SK-N-DZ (cell line): ENCODE measurements at regions not wholly inside any gene's neighbourhood (a gene's known extent, or its start where the extent isn't known, plus 50 kb on each side); places are given as distances from the start of the nearest gene placed in this dataset.
"Not testable (repeated sequence)": the region's sequence is repeated elsewhere in the genome, so short reads cannot be mapped to it uniquely, and the experiment has no call there.

Experiments used
- DNase-seq: peaks from one replicate; pipeline ENCODE4 v3.0.0-alpha.2; 2015; ENCODE audit warnings: low spot score

- DNase-seq, result no peak
Observed at GRCh38 chr13:87736849-87737385, 65.7 kb downstream of the SLITRK5 start.

- no peak for DNase-seq
Observed at GRCh38 chr13:87754097-87754496, 82.9 kb downstream of the SLITRK5 start.

- DNase-seq, result no peak
Observed at GRCh38 chr13:87769445-87769844, 98.3 kb downstream of the SLITRK5 start.

DNA sequence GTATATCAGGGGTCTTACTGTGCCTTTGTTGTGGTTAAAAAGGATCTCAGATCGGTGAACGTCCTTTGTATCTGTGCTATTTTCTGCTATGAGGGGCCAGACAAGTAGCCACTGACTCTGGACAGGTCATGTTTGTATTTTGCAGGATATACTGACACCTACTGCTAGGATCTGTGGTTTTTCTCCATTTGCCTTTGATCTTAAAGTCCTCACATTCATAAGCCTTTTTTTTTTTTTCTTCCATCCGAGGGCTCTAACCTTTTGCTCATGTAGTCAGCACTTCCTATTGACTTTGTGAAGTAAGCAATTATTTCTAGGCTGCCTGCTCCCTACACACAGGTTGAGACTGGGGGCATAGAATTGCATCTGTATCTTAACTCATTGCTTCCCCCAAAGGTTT, 106.2 kb downstream of the SLITRK5 start:
- peak; percentile 7 for DNase-seq

DNA sequence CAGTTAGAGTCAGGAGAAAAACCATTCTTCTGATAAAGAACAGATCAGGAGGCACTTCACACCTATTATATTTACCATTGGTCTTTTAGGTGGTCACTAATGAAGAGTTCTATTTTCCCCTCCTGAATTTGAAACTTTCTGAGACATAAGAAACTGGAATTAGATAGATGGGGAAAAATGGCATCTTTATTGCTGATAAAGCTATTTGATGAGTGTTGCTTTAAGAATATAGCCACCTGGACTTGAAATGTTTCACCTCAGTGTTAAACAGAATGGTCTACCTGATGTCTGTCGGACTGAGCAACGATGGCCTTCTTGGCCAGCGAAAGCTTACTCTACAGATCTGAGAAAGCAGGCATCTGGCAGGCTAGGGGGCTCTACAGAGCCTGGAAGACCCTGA, 107.0 kb downstream of the SLITRK5 start:
- no peak for DNase-seq

- DNase-seq, result no peak
Observed at GRCh38 chr13:87779426-87779825, 108.3 kb downstream of the SLITRK5 start.

DNA sequence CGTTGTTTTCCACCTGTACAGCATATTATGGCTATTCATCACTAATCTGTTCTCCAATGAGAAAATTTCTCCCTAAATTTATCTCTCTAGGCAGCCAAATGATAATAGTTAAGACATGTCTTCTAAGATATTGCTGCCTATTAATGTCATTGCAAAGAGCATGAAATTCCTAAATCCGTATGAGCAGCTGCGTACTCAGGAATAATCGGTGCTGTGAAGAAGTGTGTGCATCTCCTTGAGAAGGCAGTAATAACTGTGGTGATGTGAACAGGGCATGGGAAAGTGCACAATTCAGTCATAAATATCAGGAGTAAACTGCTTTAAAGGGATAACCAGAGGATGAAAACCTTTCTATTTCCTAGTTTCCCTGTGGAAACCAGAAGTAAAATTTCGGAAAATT, 112.2 kb downstream of the SLITRK5 start:
- no peak for DNase-seq

DNA sequence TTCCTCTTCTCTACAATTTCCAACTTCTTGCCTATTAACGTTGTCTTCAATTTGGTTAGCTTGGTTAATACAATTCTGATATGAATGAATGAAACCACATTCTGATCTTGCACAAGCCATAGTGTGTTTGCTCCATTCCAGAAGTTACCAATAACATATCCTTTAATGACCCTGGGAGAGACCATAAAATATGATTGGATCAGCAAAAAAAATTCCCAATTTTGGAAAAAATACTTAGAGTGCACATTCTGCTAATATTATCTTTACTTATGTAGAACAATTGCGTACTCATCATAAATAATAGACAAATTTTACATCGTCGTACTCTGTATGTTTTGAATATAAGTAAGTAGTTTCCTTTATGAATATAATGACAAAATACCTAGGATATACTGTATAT, 117.2 kb downstream of the SLITRK5 start:
- DNase-seq, result no peak

DNA sequence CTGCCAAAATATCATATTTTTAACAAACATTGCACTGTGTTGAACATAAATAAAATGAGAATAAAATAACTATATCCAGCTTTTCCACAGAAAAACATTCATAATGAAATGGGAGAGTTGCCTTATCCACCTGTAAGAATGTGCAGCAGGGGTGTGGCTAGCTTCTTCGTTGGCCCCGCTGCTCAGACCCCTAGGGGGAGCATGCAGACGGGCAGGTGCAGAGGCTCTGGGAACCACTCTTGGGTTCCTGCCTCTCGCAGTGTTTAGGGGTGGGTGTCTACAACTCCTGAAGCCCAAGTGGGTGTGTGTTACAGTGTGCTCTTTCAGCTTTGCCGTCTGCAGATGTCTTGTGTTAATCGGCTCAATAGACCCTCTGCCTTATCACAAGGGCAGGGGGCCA, 121.7 kb downstream of the SLITRK5 start:
- DNase-seq, result no peak

DNA sequence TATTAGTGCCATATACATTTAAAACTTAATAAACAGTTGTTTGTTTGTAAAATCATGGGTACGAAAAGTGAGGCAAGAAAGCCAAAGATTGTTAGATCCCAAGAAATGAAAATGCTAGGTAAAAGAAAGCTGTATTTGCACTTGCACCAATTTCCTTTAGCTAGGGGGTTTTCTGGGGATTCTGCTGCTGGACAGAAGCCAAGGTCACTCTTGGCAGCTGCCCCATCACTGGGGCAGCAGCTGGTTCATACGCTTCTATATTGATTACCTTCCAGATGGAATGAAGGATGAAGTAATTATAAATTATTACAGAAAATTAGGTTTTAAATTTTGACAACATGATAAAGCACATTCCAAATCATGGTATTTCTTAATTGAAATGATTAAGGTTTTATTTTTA, 127.4 kb downstream of the SLITRK5 start:
- peak; percentile 23 for DNase-seq

DNA sequence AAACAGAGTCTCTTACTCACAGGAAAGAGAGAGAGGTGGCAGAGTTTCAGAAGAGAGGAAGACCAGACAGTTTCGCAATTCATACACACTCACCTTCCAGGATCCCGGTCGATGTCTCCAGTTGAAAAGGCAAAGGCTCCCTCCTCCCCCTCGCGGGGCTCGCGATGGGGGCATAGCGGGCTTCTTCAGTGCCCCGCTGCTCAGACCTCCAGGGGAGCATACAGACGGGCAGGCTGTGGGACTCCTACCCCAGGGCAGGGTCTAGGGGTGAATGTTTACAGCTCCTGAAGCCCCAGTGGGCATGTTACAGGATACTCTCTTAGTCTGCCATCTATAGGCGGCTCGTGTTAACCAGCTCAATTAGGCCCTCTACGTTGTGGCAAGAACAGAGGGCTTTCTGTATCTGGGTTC, 139.2 kb downstream of the SLITRK5 start:
- peak; percentile 18 for DNase-seq

GRCh38 chr13:87810920-87811344, 139.8 kb downstream of the SLITRK5 start:
- peak; percentile 8 for DNase-seq

DNA sequence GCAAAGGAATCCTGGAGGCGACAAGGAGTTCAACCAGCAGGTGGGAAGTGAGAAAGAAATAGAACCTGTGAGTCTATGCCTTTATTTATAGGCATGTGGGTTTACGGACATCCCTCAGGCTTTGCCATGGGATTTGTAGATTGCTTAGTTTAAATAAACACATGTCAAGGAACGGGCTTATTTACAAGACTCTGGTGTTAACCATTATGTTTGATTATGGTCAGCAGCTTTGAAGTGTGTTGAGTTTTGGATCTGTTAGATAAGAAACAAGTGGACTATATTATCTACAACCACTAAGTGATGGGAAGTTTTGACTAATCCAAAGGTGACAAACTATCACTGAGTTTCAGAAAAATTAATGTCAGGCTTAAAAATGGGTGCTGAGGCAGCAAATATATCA, 143.2 kb downstream of the SLITRK5 start:
- no peak for DNase-seq

DNA sequence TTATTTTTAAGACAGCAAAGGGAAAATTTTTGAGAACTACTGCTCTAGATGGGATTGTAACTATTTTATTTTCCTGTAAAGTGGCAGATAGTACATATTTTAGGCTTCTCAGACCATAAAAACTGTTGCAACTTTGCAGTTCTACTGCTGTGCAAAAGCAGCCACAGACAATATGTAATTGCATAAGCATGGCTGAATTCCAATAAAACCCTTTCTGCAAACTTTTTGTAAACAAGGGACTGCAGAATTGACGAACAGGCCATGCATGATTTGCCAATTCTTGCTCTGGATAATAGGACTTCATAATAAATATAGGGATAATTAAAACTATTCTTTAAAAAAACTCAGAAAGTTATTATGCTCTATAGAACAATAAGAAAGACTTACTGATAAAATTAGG, 149.1 kb downstream of the SLITRK5 start:
- no peak for DNase-seq

DNA sequence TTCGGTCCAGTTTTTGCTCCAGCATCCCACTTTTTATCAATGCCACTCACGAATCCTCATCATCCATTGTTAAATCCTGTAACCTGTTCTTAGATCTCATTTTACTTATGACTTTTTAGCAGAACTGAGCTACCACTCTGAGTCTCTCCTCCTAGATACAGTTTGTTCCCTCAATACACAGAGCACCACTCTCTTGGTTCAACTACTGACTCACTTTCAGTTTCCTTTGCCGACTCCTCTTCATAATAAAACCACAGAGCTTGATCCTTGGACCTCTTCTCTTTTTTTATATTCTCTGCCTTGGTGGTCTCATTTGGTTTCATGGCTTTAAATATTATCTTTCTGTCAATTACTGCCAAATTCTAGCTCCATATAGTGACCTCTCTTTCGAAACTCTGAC, 150.3 kb downstream of the SLITRK5 start:
- no peak for DNase-seq

GRCh38 chr13:87826301-87826700, 155.1 kb downstream of the SLITRK5 start:
- DNase-seq, result not testable (repeated sequence)

DNA sequence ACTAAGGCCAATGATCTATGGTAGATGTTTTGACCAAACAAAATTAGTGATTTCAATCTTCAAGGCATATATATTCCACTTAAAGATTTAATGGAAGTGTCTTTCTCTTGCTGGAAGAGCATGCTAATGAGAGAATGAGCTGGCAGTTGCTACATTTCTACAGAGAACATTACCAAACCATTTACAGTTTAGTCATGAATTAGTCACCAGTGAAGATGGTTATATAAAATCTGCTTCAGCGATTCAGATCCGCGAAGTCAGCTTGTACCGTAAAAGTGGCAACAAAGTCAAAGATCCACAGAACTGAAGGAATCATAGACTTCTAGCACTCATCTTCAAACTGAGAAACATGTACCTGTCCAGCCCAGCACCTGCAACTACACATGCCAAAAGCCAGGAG, 156.3 kb downstream of the SLITRK5 start:
- no peak for DNase-seq

DNA sequence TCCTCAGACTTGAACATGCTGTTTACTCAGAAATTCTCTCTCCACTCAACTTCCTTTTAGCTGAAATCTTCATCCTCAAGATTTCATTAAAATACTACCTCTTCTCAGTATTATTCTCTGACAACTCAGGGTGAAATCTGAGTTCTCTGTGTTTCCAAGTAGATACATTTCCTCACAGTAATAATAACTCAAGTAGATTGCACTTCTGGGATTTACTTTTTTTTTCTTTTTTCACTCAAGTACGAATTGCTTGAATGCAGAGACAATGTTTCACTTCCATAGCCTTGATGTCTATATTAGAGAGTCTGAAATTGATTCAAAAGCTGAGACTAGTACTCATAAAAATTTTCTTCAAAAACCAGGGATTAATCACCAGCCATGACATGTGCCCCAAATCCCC, 166.4 kb downstream of the SLITRK5 start:
- no peak for DNase-seq

DNA sequence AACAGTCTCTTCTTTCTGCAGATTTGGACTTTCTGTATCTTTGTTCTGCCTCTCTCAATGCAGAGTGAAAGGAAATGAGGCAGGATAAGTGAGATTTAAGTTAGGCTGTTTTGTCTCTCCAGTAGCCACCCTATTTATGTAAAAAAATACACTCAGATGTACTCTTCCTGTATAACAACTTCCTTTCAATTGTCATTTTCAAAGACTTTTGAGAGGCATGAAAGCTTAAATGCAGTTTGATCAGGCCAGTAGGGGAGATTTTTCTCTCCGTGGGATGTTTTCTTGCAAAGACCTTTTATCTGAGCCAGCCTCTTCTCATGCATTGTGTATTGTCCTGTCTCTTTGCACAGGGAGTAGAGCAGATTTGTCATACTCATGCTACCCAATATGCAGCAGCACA, 166.8 kb downstream of the SLITRK5 start:
- no peak for DNase-seq

DNA sequence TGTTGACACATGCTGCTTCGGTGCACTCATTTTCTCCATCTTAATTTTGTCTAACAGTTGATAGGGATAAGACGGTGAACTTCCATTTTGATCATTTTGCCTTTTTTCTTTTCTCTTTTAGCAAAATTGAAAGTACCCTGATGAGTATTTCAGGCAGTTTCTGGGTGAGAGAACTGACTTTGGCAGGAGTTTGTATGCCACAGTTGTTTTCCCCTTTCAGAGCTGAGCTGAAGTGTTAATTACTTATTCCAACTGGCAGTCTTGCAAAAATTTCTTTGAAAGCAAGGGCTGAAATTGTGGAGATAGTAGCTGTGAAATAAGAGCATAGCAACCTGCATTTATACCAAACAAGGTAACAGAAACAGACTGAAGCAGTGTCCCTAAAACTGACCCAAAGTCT, 180.2 kb downstream of the SLITRK5 start:
- DNase-seq, result no peak

- no peak for DNase-seq
Observed at GRCh38 chr13:87855553-87855952, 184.4 kb downstream of the SLITRK5 start.

GRCh38 chr13:87859261-87859660, 188.1 kb downstream of the SLITRK5 start:
- DNase-seq, result no peak

GRCh38 chr13:87867426-87867825, 196.3 kb downstream of the SLITRK5 start:
- no peak for DNase-seq

- no peak for DNase-seq
Observed at GRCh38 chr13:87868731-87869130, 197.6 kb downstream of the SLITRK5 start.
